NCI-H146 treated with DMSO at 0.1 percent for 48 hours (cell line): ENCODE measurements at regions not wholly inside any gene's neighbourhood (a gene's known extent, or its start where the extent isn't known, plus 50 kb on each side); places are given as distances from the start of the nearest gene placed in this dataset.

ENCODE experiments used
- DNase-seq: peaks from one replicate; lab custom pipeline; 2025; ENCODE audit not compliant: unreplicated experiment; lab: John Stamatoyannopoulos, UW

- no peak for DNase-seq
Observed at GRCh38 chr5:128876569-128877382, 88.5 kb upstream of the SLC27A6 start.

- DNase-seq, result no peak
Observed at GRCh38 chr5:128877476-128877875, 87.8 kb upstream of the SLC27A6 start.

- no peak for DNase-seq
Observed at GRCh38 chr5:128881502-128882018, 83.7 kb upstream of the SLC27A6 start.

- DNase-seq, result no peak
Observed at GRCh38 chr5:128885649-128886255, 79.5 kb upstream of the SLC27A6 start.

- DNase-seq, result no peak
Observed at GRCh38 chr5:128895122-128895521, 70.2 kb upstream of the SLC27A6 start.

GRCh38 chr5:128896675-128897074, 68.6 kb upstream of the SLC27A6 start:
- no peak for DNase-seq

- no peak for DNase-seq
Observed at GRCh38 chr5:128903550-128903949, 61.7 kb upstream of the SLC27A6 start.

- no peak for DNase-seq
Observed at GRCh38 chr5:128904805-128905567, 60.3 kb upstream of the SLC27A6 start.

- DNase-seq, result peak; percentile 1
Observed at GRCh38 chr5:128905568-128906110, 59.6 kb upstream of the SLC27A6 start.

- DNase-seq, result no peak
Observed at GRCh38 chr5:128913551-128913950, 51.7 kb upstream of the SLC27A6 start.
